ENCODE measurements at regions not wholly inside any gene's neighbourhood (a gene's known extent, or its start where the extent isn't known, plus 50 kb on each side); places are given as distances from the start of the nearest gene placed in this dataset.
A peak's percentile ranks its signal among the peaks of the same experiment; 100 is the strongest.

- no peak for TF ChIP-seq POU6F1 (CRISPR knock-in tag; IDR thresholded peaks at IDR 0.05; ENCODE audit: borderline replicate concordance, low read depth)
- TF ChIP-seq, protein P1, sequence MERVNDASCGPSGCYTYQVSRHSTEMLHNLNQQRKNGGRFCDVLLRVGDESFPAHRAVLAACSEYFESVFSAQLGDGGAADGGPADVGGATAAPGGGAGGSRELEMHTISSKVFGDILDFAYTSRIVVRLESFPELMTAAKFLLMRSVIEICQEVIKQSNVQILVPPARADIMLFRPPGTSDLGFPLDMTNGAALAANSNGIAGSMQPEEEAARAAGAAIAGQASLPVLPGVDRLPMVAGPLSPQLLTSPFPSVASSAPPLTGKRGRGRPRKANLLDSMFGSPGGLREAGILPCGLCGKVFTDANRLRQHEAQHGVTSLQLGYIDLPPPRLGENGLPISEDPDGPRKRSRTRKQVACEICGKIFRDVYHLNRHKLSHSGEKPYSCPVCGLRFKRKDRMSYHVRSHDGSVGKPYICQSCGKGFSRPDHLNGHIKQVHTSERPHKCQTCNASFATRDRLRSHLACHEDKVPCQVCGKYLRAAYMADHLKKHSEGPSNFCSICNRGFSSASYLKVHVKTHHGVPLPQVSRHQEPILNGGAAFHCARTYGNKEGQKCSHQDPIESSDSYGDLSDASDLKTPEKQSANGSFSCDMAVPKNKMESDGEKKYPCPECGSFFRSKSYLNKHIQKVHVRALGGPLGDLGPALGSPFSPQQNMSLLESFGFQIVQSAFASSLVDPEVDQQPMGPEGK (CRISPR knock-in tag; IDR thresholded peaks at IDR 0.05; ENCODE audit: borderline replicate concordance) = no peak
- no peak for TF ChIP-seq ZC3H10 (CRISPR knock-in tag; IDR thresholded peaks at IDR 0.05)
- no peak for TF ChIP-seq ZNF565 (CRISPR knock-in tag; conservative IDR thresholded peaks at IDR 0.05; ENCODE audit: low read depth)
- no peak for TF ChIP-seq CSDC2 (CRISPR knock-in tag; IDR thresholded peaks at IDR 0.05)
- TF ChIP-seq RARB (CRISPR knock-in tag; IDR thresholded peaks at IDR 0.05) = no peak
- peak; percentile 38; the same call in 1 of the 2 replicates for TF ChIP-seq TCF4 (CRISPR knock-in tag; IDR thresholded peaks at IDR 0.05; ENCODE audit: borderline replicate concordance)
- TF ChIP-seq, protein P2, sequence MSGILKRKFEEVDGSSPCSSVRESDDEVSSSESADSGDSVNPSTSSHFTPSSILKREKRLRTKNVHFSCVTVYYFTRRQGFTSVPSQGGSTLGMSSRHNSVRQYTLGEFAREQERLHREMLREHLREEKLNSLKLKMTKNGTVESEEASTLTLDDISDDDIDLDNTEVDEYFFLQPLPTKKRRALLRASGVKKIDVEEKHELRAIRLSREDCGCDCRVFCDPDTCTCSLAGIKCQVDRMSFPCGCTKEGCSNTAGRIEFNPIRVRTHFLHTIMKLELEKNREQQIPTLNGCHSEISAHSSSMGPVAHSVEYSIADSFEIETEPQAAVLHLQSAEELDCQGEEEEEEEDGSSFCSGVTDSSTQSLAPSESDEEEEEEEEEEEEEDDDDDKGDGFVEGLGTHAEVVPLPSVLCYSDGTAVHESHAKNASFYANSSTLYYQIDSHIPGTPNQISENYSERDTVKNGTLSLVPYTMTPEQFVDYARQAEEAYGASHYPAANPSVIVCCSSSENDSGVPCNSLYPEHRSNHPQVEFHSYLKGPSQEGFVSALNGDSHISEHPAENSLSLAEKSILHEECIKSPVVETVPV (CRISPR knock-in tag; IDR thresholded peaks at IDR 0.05) = no peak
- no peak for TF ChIP-seq ZFP30 (CRISPR knock-in tag; IDR thresholded peaks at IDR 0.05)
- TF ChIP-seq SNAI2 (CRISPR knock-in tag; IDR thresholded peaks at IDR 0.05) = no peak
- TF ChIP-seq ESRRG (CRISPR knock-in tag; IDR thresholded peaks at IDR 0.05) = no peak
These were observed 127.7 kb upstream of the SLC24A5 start for GRCh38 chr15:47993051-47993450.

All from SK-N-SH treated with all-trans-retinoic acid at 6 μM for 48 hours (cell line).